Activated naive CD4-positive, alpha-beta T cell treated with anti-CD3 and anti-CD28 coated beads, Interleukin-2, amount 50 U/mL, for 16 hours (primary cell): ENCODE measurements at regions not wholly inside any gene's neighbourhood (a gene's known extent, or its start where the extent isn't known, plus 50 kb on each side); places are given as distances from the start of the nearest gene placed in this dataset.

Experiments
- DNase-seq: peaks from one replicate; pipeline ENCODE4 v3.0.0-alpha.2; 2020

DNA sequence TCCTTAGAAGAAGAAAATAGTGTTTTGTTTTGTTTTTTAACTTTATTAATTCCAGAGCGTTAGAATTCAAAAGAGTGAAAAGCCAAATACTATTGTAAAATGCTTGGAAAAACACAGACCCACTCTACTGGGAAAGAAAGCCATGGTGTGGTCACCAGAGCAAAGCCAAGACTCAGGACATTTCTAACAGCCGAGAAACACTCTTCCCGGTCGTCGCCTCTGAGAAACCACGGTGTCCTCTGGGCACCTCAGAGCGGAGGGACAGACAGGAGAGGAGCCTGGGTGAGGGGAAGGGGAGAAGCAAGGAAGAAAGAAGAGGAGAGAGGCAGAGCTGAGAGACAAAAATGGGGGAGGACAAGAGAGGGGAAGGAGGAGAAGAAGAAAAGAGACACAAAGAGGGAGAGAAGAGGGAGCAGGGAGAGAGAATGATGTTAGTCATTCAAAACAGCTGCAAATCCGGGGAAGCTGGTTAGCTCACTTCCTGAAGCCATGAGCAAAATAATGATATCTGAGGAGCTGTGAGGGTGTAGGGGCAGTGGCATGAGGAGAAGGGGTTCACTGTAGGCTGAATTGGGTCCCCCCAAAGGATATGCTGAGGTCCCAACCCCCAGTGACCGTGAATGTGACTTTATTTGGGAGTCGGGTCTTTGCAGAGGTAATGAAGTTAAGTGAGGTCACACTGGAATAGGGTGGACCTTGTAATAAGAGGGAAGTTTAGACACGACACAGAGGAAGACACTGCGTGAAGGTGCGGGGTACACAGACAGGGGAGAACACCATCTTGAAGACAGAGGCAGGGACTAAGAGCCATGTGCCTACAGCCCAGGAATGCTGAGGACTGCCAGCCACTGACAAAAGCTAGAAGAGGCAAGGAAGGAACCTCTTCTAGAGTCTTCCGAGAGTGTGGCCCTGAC is 58.2 kb upstream of the DMRTB1 start:
- DNase-seq: no peak

DNA sequence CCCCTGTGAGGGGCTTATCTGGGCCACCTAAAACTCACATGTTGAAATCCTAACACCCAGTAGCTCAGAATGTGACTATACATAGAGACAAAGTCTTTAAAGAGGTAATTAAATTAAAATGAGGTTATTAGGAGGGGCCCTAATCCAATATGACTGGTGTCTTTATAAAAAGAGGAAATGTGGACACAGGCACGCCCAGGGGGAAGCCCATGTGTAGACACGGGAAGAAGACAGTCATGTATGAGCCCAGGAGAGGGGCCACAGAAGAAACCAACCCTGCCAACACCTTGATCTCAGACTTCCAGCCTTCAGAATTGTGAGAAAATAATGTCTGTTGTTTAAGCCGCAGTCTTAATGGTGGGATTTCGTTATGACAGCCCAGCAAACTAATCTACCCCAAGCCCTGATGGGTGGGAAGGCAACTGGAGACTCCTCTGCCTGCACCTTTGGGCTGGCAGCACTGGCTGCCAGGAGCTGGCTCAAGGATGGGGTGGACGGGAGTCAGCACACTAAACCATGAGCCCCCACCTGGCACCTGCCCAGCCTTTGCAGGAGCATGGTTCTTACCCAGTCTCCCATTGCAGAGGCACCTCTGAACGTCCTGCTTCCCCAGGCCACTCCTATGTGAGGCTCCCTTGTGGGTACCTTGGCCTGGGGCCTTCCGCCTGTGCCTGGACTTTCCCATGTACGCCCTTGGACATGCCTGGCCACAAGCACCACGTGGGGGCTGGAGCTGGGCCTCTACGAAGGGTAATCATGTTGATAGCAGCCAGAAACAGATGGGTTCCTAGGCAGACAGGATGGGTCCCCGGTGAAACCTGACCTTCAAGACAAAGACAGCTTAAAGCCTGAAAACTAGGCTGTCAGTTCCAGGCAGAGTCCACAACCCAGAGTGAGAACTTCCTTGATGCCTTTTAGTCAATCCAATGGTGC is 57.1 kb upstream of the DMRTB1 start:
- no peak for DNase-seq

DNA sequence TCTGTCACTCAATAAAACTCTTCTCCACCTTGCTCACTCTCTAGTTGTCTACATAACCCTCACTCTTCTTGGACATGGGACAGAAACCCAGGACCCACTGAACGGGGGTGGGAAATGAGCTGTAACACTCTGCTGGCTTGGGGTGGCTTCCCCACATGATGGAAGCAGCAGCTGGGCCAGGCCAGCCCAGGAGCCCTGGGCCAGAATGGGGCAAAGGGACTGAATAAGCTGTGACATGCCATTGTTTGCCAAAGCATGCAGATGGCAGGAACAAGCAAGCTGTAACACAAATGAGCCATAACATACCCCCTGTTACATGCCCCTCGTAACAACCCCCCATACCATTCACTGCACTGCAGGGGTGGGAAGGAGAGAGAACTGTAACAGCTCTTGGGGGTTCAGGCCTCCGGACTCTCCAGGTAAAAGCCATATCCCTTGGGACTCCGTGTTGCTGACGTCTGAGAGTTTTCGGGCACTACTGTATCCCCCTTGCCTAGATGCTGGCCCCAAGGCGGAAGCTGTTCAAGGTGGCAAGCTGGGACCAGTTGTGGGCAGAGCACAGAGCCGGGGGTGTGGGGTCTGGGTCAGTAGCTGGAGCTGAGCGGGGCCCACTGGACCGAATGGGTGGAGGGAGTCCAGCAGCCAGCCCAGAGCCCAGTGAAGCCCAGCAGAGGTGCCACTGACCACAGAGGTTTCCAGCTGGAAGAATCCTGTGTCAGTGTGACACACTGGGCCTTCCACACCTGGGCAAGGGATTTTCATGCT is 56.1 kb upstream of the DMRTB1 start:
- DNase-seq: no peak

DNA sequence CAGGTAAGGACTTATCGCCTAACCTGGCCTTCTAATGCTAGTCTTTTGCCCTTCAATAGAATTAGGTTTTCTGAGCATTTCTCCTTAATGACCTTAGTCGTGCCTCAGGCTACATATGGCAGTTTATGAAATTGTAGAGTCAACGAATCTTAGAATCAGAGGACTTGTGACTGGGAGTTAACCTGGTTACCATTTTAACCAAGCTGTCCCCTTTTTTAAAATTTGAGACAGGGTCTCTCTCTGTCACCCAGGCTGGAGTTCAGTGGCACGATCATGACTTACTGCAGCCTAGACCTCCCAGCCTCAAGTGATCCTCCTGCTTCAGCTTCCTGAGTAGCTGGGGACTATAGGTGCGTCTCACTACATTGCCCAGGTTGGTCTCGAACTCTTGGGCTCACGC is 53.5 kb upstream of the DMRTB1 start:
- DNase-seq: no peak

DNA sequence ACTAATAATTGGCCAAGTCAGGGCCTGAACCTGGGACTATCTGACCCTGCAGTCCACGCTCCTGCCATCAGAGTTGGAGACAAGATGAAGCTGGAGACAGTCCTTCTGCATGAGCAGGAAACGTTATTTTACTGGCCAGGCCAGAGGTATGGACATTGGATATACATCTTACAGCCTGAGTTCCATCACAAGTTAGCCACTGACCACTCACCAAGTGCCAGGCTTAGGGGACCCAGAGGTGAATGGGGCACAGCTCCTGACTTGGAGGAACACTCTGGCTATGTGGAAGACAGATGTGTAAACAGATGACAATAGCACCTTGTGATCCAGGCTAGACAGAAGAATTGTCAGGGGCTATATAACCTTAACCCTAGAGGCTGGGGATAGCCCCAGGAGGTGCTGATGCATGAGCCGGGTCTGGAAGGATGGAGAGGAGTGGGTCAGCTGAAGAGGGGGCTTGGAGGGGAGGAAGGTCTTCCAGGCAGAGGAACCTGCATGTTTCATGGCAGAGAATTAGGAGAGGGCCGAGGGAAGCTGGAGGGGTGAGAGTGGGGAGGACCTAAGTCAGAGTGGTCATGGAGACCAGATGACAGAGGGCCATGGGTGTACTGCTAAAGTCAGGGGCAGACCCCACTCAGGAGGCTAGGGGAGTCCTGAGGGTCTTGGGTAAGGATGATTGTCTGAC is 52.5 kb upstream of the DMRTB1 start:
- DNase-seq: no peak

DNA sequence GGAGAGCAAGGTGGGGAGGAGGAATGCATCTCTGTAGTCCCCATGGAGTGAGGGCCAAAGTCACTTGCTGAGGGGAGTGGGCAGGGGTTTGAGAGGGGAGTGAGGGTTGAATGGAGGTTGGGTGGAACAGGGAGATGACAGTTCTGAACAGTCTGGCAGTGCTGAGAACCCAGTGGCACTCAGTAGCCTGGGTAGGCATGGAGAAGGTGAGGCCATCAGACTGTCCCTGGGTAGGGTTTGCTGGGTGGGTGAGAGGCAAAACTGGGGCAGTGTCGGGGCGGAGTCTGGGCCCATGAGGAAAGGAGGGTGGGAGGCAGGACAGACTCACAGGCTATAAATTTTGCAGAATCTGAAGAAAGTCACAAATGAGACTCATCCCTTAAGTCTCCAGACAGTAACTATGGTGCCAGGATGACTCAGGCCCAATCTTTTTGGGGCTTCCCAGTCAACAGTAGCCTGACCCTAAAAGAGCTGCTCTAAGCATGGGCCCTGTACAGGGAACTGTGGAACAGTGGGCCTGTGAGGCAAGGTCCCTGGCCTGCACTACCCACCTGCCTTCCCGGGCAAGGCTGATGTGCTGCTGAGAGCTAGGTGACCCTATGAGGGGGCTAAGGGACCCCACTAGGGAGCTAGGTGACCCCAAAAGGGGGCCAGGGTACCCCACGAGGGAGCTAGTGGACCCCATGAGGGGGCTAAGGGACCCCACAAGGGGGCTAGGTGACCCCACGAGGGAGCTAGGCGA is 51.0 kb upstream of the DMRTB1 start:
- no peak for DNase-seq

DNA sequence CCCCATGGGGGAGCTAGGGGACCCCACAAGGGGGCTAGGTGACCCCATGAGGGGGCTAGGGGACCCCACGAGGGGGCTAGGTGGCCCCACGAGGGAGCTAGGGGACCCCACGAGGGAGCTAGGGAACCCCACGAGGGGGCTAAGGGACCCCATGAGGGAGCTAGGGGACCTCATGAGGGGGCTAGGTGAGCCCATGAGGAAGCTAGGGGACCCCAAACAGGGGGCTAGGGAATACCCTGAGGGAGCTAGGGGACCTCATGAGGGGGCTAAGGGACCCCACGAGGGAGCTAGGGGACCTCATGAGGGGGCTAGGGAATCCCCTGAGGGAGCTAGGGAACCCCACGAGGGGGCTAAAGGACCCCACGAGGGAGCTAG is 50.5 kb upstream of the DMRTB1 start:
- no peak for DNase-seq

DNA sequence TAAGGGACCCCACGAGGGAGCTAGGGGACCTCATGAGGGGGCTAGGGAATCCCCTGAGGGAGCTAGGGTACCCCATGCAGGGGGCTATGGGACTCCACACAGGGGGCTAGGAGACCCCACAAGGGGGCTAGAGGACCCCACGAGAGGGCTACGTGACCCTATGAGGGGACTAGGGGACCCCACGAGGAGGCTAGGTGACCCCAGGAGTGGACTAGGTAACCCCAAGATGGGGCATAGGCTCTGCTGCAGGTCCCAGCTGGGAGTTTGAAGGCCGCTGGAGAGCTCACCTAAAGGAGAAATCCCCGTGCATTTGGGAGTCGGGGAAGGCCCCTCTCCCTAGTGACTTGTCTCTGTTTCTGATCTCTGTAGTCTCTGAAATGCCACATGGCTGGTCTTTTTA is 50.0 kb upstream of the DMRTB1 start:
- no peak for DNase-seq
